Suprapubic skin (tissue), 3 donors: ENCODE measurements at regions not wholly inside any gene's neighbourhood (a gene's known extent, or its start where the extent isn't known, plus 50 kb on each side); places are given as distances from the start of the nearest gene placed in this dataset.

ENCODE experiments used
- CTCF ChIP-seq, 2 donors: fragments of 200-600 bp in 1 of 2; fragments of 450-650 bp in 1 of 2; sonication (generic) in 1 of 2; IDR thresholded peaks; one replicate each; pipeline ENCODE4 v1.5.1; 2016 to 2019; ENCODE audit warnings: antibody characterized with exemption in 2 of 2, mild to moderate bottlenecking in 1 of 2, moderate library complexity in 1 of 2
- POLR2A ChIP-seq, 2 donors: fragments of 450-650 bp; IDR thresholded peaks; one replicate each; pipeline ENCODE4 v1.6.1; 2017; ENCODE audit warnings: antibody characterized with exemption in 2 of 2, mild to moderate bottlenecking in 2 of 2, moderate library complexity in 2 of 2

GRCh38 chr19:31589109-31589508, 239.9 kb upstream of the TSHZ3 start:
- TF ChIP-seq POLR2A (IDR thresholded peaks at IDR 0.05), result no peak
- TF ChIP-seq CTCF (IDR thresholded peaks at IDR 0.05), result no peak
